Uterus (tissue), 3 donors: ENCODE measurements at regions not wholly inside any gene's neighbourhood (a gene's known extent, or its start where the extent isn't known, plus 50 kb on each side); places are given as distances from the start of the nearest gene placed in this dataset.

Source experiments
- DNase-seq, 2 donors: peaks; one replicate each; pipeline ENCODE4 v3.0.0-alpha.2; 2019 to 2020
- H3K27ac ChIP-seq, 2 donors: fragments of 200-600 bp; sonication (generic); 1 replicate in 1 of 2; 2 replicates in 1 of 2; pipeline ENCODE4 v1.5.1; 2016 to 2018
- H3K27me3 ChIP-seq, 2 donors: fragments of 200-600 bp; sonication (generic); one replicate each; pipeline ENCODE4 v1.5.1; 2018 to 2019; ENCODE audit warnings: control low read depth in 1 of 2
- H3K36me3 ChIP-seq, 2 donors: fragments of 200-600 bp; sonication (generic); one replicate each; pipeline ENCODE4 v1.5.1; 2019; ENCODE audit warnings: control low read depth in 1 of 2
- H3K4me1 ChIP-seq, 2 donors: fragments of 200-600 bp; sonication (generic); one replicate each; pipeline ENCODE4 v1.5.1; 2018 to 2019; ENCODE audit warnings: control low read depth in 1 of 2
- H3K4me3 ChIP-seq, 2 donors: fragments of 200-600 bp; sonication (generic); 1 replicate in 1 of 2; 2 replicates in 1 of 2; pipeline ENCODE4 v1.5.1; 2018 to 2019; ENCODE audit warnings: mild to moderate bottlenecking in 1 of 2
- H3K9me3 ChIP-seq, 2 donors: fragments of 200-600 bp; sonication (generic); one replicate each; pipeline ENCODE4 v1.5.1; 2019; ENCODE audit warnings: control low read depth in 1 of 2
- CTCF ChIP-seq, 4 experiments: fragments of 200-600 bp in 2 of 4; fragments of 450-650 bp in 2 of 4; sonication (generic) in 2 of 4; IDR thresholded peaks; one replicate each; pipeline ENCODE4 v1.5.1; 2016 to 2019; ENCODE audit warnings: antibody characterized with exemption in 4 of 4, mild to moderate bottlenecking in 2 of 4, moderate library complexity in 1 of 4
- POLR2A ChIP-seq, 2 donors: fragments of 450-650 bp; IDR thresholded peaks; one replicate each; pipeline ENCODE4 v1.6.1; 2016; ENCODE audit warnings: antibody characterized with exemption in 2 of 2, mild to moderate bottlenecking in 1 of 2, moderate library complexity in 1 of 2
- intact Hi-C: fragments of 100-400 bp; cut with DNase I; formaldehyde crosslinking; loops from one replicate; pipeline ENCODE4 v1.15.1; 2023; ENCODE audit warnings: low total_unique reads
- donor health status: DM: yes; HTN: yes; CAD: no.

GRCh38 chr12:66739940-66740651, 61.2 kb upstream of the GRIP1 start:
- TF ChIP-seq POLR2A (IDR thresholded peaks at IDR 0.05): no peak
- no peak for TF ChIP-seq CTCF (IDR thresholded peaks at IDR 0.05)
- Histone ChIP-seq H3K4me1 (no peaks in the 10 kb centered on the region), H3K36me3 (no peaks in the 10 kb centered on the region), H3K27ac (no peak overlapping the region), H3K27me3 (no peaks in the 10 kb centered on the region), H3K4me3 (no peak overlapping the region), H3K9me3 (no peaks in the 10 kb centered on the region)
- intact Hi-C loops: no loop called here
- DNase-seq: no peak

GRCh38 chr12:66740732-66741131, 61.9 kb upstream of the GRIP1 start:
- Histone ChIP-seq H3K9me3 (no peaks in the 10 kb centered on the region), H3K27ac (no peak overlapping the region), H3K36me3 (no peaks in the 10 kb centered on the region), H3K27me3 (no peaks in the 10 kb centered on the region), H3K4me1 (no peaks in the 10 kb centered on the region), H3K4me3 (no peak overlapping the region)
- DNase-seq: no peak
- intact Hi-C loops: no loop called here
- TF ChIP-seq POLR2A (IDR thresholded peaks at IDR 0.05): no peak

GRCh38 chr12:66741919-66742318, 63.0 kb upstream of the GRIP1 start:
- DNase-seq: no peak
- Histone ChIP-seq H3K27ac (no peak overlapping the region), H3K4me3 (no peak overlapping the region), H3K36me3 (no peaks in the 10 kb centered on the region), H3K4me1 (no peaks in the 10 kb centered on the region), H3K27me3 (no peaks in the 10 kb centered on the region), H3K9me3 (no peaks in the 10 kb centered on the region)
- no peak for TF ChIP-seq CTCF (IDR thresholded peaks at IDR 0.05)
- no peak for TF ChIP-seq POLR2A (IDR thresholded peaks at IDR 0.05)
- intact Hi-C loops: no loop called here

- H3K4me3 ChIP-seq: no peak overlapping the region
- intact Hi-C loops: no loop called here
- H3K9me3 ChIP-seq: no peaks in the 10 kb centered on the region
- no peaks in the 10 kb centered on the region for H3K4me1 ChIP-seq
- no peaks in the 10 kb centered on the region for H3K36me3 ChIP-seq
- no peak for TF ChIP-seq POLR2A (IDR thresholded peaks at IDR 0.05)
- no peak for TF ChIP-seq CTCF (IDR thresholded peaks at IDR 0.05)
- H3K27ac ChIP-seq: no peak overlapping the region
- H3K27me3 ChIP-seq: no peaks in the 10 kb centered on the region
- no peak for DNase-seq
These were observed 63.9 kb upstream of the GRIP1 start for GRCh38 chr12:66742508-66743367.

GRCh38 chr12:66744461-66744860, 65.6 kb upstream of the GRIP1 start:
- no peak overlapping the region for H3K4me3 ChIP-seq
- no peak for TF ChIP-seq POLR2A (IDR thresholded peaks at IDR 0.05)
- TF ChIP-seq CTCF (IDR thresholded peaks at IDR 0.05): no peak
- no peak overlapping the region for H3K27ac ChIP-seq
- H3K4me1 ChIP-seq: no peaks in the 10 kb centered on the region
- no peaks in the 10 kb centered on the region for H3K27me3 ChIP-seq
- H3K36me3 ChIP-seq: no peaks in the 10 kb centered on the region
- no peaks in the 10 kb centered on the region for H3K9me3 ChIP-seq
- no peak for DNase-seq
- intact Hi-C loops: no loop called here
